ENCODE measurements at regions not wholly inside any gene's neighbourhood (a gene's known extent, or its start where the extent isn't known, plus 50 kb on each side); places are given as distances from the start of the nearest gene placed in this dataset.

DNA sequence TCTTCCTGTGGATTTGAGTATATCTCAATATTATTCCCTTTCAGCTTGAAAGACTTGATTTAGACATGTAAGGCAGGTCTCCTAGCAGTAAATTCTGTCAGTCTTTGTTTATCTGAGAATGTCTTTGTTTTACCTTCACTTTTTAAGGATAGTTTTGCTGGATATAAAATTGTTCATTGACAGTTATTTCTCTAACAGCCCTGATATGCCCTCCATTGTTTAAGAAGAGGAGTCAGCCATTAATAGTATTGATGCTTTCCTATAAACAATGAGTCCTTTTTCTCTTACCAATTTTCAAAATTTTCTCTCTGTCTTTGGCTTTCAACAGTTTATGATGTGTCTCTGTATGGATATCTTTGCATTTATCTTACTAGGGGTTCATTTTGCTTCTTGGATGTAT, 163.5 kb upstream of the ANKRD55 start:
- DNase-seq (no peak), ATAC-seq (ENCODE audit: low FRiP score) (no peak)
- Histone ChIP-seq H3K4me1 (ENCODE audit: control insufficient read depth in 1 of 2, insufficient read depth in 2 of 2, low read length in 2 of 2) (no peaks in the 10 kb centered on the region), H3K9me3 (ENCODE audit: control insufficient read depth, low read length) (peaks cover 2% of the 10 kb centered on the region), H3K27me3 (ENCODE audit: control insufficient read depth in 1 of 2, insufficient read depth in 2 of 2, low read length in 1 of 2) (peaks cover 0 to 2% of the 10 kb centered on the region in 2 donors), H3K4me3 (ENCODE audit: low read length in 2 of 2) (no peak overlapping the region), H3K36me3 (ENCODE audit: control insufficient read depth in 1 of 2, insufficient read depth in 2 of 2, low read length in 1 of 2) (no peaks in the 10 kb centered on the region), H3K27ac (ENCODE audit: low read depth in 1 of 2, low read length in 2 of 2) (no peak overlapping the region)
- intact Hi-C loops (cut with DNase I), result no loop called here

DNA sequence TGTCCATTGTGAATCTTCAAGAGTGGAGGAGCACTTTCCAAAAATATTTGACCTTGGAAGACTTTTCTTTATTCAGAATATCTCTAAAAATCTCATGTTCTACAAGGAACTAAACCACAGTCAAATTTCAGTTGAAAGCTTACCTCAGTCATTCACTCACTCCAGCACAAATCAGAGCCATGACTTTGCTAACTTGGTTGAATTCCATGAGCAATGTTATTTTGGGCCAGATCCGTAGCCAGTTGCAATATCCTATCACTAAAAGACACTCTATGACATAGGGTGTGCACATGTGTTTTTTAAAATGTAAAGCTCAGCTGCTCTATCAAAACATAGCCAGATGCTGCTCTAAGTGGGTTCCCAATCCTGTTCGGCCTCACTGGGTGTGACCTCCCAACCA, 156.1 kb upstream of the ANKRD55 start:
- DNase-seq, result no peak
- 46 to 50% methylated on average over 2 of the region's 2 CpGs for WGBS, 2 donors
- no peak overlapping the region for H3K4me3 ChIP-seq (ENCODE audit: low read length in 2 of 2)
- peaks cover 0 to 5% of the 10 kb centered on the region in 2 donors for H3K4me1 ChIP-seq (ENCODE audit: control insufficient read depth in 1 of 2, insufficient read depth in 2 of 2, low read length in 2 of 2)
- intact Hi-C loops (cut with DNase I), result no loop called here
- H3K27me3 ChIP-seq (ENCODE audit: control insufficient read depth in 1 of 2, insufficient read depth in 2 of 2, low read length in 1 of 2), result peaks cover 0 to 2% of the 10 kb centered on the region in 2 donors
- no peaks in the 10 kb centered on the region for H3K9me3 ChIP-seq (ENCODE audit: control insufficient read depth, low read length)
- H3K27ac ChIP-seq (ENCODE audit: low read depth in 1 of 2, low read length in 2 of 2), result no peak overlapping the region
- H3K36me3 ChIP-seq (ENCODE audit: control insufficient read depth in 1 of 2, insufficient read depth in 2 of 2, low read length in 1 of 2), result no peaks in the 10 kb centered on the region
- no peak for ATAC-seq (ENCODE audit: low FRiP score)

DNA sequence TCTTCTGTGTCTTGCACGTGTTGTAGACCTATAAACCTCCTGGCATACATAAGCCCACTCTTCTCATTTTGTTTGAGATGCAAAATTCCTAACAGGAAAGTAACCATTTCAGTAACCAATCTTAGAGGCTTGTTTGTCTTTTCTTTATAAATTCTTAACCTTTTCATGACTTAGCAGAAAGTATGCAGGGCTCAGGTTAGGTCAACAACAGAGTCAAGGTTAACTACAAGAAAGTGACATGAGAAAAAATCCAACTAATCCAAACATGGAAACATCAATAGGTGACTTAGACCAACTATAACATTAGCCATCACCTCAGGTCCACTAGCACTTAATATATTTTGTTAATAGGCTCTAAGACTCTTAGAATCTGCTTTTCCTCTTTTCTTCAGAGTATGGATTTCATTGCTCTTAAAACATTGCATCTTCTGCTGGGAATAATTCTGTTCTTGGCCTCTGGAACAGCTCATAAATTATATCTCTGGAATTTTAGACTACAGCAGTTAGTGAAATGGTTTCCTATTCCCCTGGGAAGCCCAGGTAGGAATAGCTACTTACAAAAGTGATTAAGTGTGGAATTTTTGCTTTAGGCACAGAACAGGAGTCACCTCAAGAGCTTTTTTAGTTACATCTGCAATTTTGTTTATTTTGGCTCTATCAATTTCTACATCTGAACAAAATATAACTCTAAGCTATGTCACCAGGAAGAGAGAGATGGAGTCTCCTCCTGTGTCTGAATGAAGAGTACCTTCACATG, 155.3 kb upstream of the ANKRD55 start:
- H3K36me3 ChIP-seq (ENCODE audit: control insufficient read depth in 1 of 2, insufficient read depth in 2 of 2, low read length in 1 of 2), result no peaks in the 10 kb centered on the region
- H3K27ac ChIP-seq (ENCODE audit: low read depth in 1 of 2, low read length in 2 of 2), result no peak overlapping the region
- 94 to 96% methylated on average over 1 of the region's 1 CpG for WGBS, 2 donors
- H3K4me3 ChIP-seq (ENCODE audit: low read length in 2 of 2), result no peak overlapping the region
- H3K4me1 ChIP-seq (ENCODE audit: control insufficient read depth in 1 of 2, insufficient read depth in 2 of 2, low read length in 2 of 2), result peaks cover 0 to 5% of the 10 kb centered on the region in 2 donors
- ATAC-seq (ENCODE audit: low FRiP score) (no peak), DNase-seq (no peak)
- no peaks in the 10 kb centered on the region for H3K27me3 ChIP-seq (ENCODE audit: control insufficient read depth in 1 of 2, insufficient read depth in 2 of 2, low read length in 1 of 2)
- H3K9me3 ChIP-seq (ENCODE audit: control insufficient read depth, low read length), result no peaks in the 10 kb centered on the region
- intact Hi-C loops (cut with DNase I), result no loop called here

DNA sequence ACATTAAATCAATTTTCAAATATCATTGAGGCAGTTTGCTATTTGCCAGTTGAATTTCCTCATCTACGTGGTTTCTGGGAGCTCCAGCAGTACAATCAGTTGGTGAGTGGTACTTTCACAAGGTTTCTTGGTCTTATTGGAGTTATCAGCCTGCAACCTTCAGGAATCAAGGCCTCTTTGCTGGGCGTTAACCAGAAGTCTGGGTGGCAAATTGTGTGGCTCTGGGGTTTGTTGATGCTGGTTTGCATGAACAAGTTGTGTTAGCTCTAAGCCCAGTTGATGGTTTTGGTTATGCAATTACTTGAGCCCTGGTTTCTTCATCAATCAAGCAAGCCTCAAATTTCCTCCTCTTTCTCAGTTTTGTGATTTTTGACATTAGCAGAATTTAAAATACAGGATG, 152.9 kb upstream of the ANKRD55 start:
- intact Hi-C loops (cut with DNase I), result no loop called here
- no peak overlapping the region for H3K27ac ChIP-seq (ENCODE audit: low read depth in 1 of 2, low read length in 2 of 2)
- H3K4me1 ChIP-seq (ENCODE audit: control insufficient read depth in 1 of 2, insufficient read depth in 2 of 2, low read length in 2 of 2), result peaks cover 0 to 5% of the 10 kb centered on the region in 2 donors
- H3K9me3 ChIP-seq (ENCODE audit: control insufficient read depth, low read length), result no peaks in the 10 kb centered on the region
- H3K4me3 ChIP-seq (ENCODE audit: low read length in 2 of 2), result no peak overlapping the region
- no peaks in the 10 kb centered on the region for H3K36me3 ChIP-seq (ENCODE audit: control insufficient read depth in 1 of 2, insufficient read depth in 2 of 2, low read length in 1 of 2)
- DNase-seq (no peak), ATAC-seq (ENCODE audit: low FRiP score) (no peak)
- WGBS, 2 donors, result 93 to 96% methylated on average over 2 of the region's 2 CpGs
- no peaks in the 10 kb centered on the region for H3K27me3 ChIP-seq (ENCODE audit: control insufficient read depth in 1 of 2, insufficient read depth in 2 of 2, low read length in 1 of 2)

DNA sequence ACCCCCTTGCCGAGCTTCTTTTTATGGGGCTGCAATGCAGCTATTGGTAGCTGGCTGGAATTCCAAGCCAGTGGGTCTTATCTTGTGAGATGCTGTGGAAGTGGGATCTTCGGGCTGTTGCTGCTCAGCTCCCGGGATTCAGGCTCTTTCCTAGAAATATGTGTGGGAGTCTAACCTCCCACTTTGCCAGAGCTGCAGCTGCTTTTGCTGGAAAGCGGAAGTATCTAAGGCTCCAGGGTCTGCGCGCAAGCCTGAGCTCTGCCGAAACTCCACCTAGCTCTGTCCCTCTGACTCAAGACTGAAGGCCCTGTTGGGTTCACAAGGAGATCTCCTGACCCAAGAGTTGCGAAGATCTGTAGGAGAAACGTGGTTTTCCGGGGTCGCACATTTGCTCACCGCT, 151.1 kb upstream of the ANKRD55 start:
- no peak overlapping the region for H3K27ac ChIP-seq (ENCODE audit: low read depth in 1 of 2, low read length in 2 of 2)
- H3K9me3 ChIP-seq (ENCODE audit: control insufficient read depth, low read length), result no peaks in the 10 kb centered on the region
- no peak overlapping the region for H3K4me3 ChIP-seq (ENCODE audit: low read length in 2 of 2)
- no peak for DNase-seq
- 83 to 84% methylated on average over 12 of the region's 12 CpGs for WGBS, 2 donors
- no peaks in the 10 kb centered on the region for H3K36me3 ChIP-seq (ENCODE audit: control insufficient read depth in 1 of 2, insufficient read depth in 2 of 2, low read length in 1 of 2)
- H3K4me1 ChIP-seq (ENCODE audit: control insufficient read depth in 1 of 2, insufficient read depth in 2 of 2, low read length in 2 of 2), result peaks cover 0 to 1% of the 10 kb centered on the region in 2 donors
- H3K27me3 ChIP-seq (ENCODE audit: control insufficient read depth in 1 of 2, insufficient read depth in 2 of 2, low read length in 1 of 2), result no peaks in the 10 kb centered on the region
- intact Hi-C loops (cut with DNase I), result no loop called here
- no peak for ATAC-seq (ENCODE audit: low FRiP score)

DNA sequence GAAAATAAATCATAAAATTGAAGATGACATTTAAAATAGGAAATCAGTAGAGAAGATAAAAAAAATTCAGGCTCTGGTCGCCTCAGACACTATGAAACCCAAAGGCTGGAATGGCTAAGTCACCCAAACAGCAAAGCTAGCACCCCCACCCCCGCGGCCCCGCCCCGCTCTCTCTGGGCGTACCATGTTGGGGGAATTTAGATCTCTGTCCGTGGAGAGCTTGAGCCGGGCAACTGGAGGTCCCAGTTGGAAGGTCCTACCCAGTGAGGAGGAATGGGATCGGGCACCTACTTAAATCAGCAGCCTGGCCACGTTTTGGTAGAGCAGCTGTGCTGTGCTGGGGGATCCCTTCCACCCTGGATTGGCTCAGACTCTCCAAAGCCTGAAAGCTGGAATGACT, 150.6 kb upstream of the ANKRD55 start:
- no peak for ATAC-seq (ENCODE audit: low FRiP score)

DNA sequence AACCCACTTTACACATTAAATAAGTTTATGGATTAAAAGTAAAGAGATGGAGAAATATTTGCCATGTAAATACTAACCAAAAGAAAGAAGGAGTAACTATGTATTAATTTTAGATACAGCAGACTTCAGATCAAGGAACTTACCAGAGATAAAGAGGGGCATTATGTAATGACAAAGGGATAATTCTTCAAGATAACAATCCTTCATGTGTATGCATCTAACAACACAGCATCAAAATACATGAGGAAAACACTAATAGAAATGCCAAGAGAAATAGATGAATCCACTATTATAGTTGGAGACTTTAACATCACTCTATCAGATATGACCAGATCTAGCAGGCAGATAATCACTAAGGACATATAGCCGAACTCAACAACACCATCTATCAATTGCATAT, 149.8 kb upstream of the ANKRD55 start:
- Histone ChIP-seq H3K9me3 (ENCODE audit: control insufficient read depth, low read length) (no peaks in the 10 kb centered on the region), H3K27me3 (ENCODE audit: control insufficient read depth in 1 of 2, insufficient read depth in 2 of 2, low read length in 1 of 2) (no peaks in the 10 kb centered on the region), H3K36me3 (ENCODE audit: control insufficient read depth in 1 of 2, insufficient read depth in 2 of 2, low read length in 1 of 2) (no peaks in the 10 kb centered on the region), H3K4me1 (ENCODE audit: control insufficient read depth in 1 of 2, insufficient read depth in 2 of 2, low read length in 2 of 2) (no peaks in the 10 kb centered on the region), H3K4me3 (ENCODE audit: low read length in 2 of 2) (no peak overlapping the region), H3K27ac (ENCODE audit: low read depth in 1 of 2, low read length in 2 of 2) (no peak overlapping the region)
- DNase-seq (no peak), ATAC-seq (ENCODE audit: low FRiP score) (no peak)
- intact Hi-C loops (cut with DNase I), result no loop called here
- WGBS, 2 donors, result 36 to 94% methylated on average over 1 of the region's 1 CpG

More for the DNA sequence above, 150.6 kb upstream of the ANKRD55 start:
- H3K4me1 ChIP-seq (ENCODE audit: control insufficient read depth in 1 of 2, insufficient read depth in 2 of 2, low read length in 2 of 2), result no peaks in the 10 kb centered on the region
- no peaks in the 10 kb centered on the region for H3K36me3 ChIP-seq (ENCODE audit: control insufficient read depth in 1 of 2, insufficient read depth in 2 of 2, low read length in 1 of 2)
- no peak overlapping the region for H3K27ac ChIP-seq (ENCODE audit: low read depth in 1 of 2, low read length in 2 of 2)
- H3K4me3 ChIP-seq (ENCODE audit: low read length in 2 of 2), result no peak overlapping the region
- H3K27me3 ChIP-seq (ENCODE audit: control insufficient read depth in 1 of 2, insufficient read depth in 2 of 2, low read length in 1 of 2), result no peaks in the 10 kb centered on the region
- H3K9me3 ChIP-seq (ENCODE audit: control insufficient read depth, low read length), result no peaks in the 10 kb centered on the region
- WGBS, 2 donors, result 96% methylated on average over 10 of the region's 10 CpGs
- intact Hi-C loops (cut with DNase I), result no loop called here
- DNase-seq, result no peak

DNA sequence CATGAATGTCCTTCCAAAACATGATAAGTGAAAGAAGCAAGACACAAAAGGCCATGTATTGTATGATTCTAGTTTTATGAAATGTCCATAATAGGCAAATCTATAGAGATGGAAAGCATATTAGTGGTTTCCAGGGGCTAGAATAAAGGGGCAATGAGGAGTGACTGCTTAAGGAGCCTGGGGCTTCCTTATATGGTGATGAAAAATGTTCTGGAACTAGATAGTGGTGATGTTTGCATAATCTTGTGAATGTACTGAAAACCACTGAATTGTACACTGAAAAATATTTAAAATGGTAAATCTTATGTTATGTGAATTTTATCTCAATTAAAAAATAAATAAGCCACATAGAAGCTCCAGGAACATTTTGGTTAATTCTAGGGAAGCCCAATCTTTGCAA, 144.4 kb upstream of the ANKRD55 start:
- intact Hi-C loops (cut with DNase I), result no loop called here
- H3K36me3 ChIP-seq (ENCODE audit: control insufficient read depth in 1 of 2, insufficient read depth in 2 of 2, low read length in 1 of 2), result no peaks in the 10 kb centered on the region
- H3K9me3 ChIP-seq (ENCODE audit: control insufficient read depth, low read length), result peaks cover 3% of the 10 kb centered on the region
- no peak overlapping the region for H3K4me3 ChIP-seq (ENCODE audit: low read length in 2 of 2)
- no peaks in the 10 kb centered on the region for H3K27me3 ChIP-seq (ENCODE audit: control insufficient read depth in 1 of 2, insufficient read depth in 2 of 2, low read length in 1 of 2)
- H3K27ac ChIP-seq (ENCODE audit: low read depth in 1 of 2, low read length in 2 of 2), result no peak overlapping the region
- H3K4me1 ChIP-seq (ENCODE audit: control insufficient read depth in 1 of 2, insufficient read depth in 2 of 2, low read length in 2 of 2), result peaks cover 0 to 4% of the 10 kb centered on the region in 2 donors
- DNase-seq, result no peak
- ATAC-seq (ENCODE audit: low FRiP score), result no peak

DNA sequence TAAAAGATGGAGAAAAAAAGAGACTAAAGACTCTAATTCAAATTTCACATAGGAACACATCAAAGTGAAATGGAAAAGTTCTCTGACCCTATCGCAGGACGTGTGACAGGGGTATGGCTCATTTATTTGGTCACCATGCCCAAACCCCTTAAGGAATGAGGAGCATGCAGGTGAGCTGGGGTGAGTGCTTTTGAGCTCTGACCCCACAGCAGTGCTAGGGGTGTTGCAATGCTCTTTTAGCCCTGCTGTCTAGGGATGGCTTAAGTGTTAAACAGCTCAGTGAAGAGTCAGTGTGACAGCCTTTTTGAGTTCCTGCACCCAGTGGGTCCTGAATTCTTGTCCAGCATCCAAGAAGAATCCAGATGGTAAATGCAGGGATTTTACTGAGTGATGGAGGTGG, 143.0 kb upstream of the ANKRD55 start:
- Histone ChIP-seq H3K4me1 (ENCODE audit: control insufficient read depth in 1 of 2, insufficient read depth in 2 of 2, low read length in 2 of 2) (peaks cover 0 to 4% of the 10 kb centered on the region in 2 donors), H3K27ac (ENCODE audit: low read depth in 1 of 2, low read length in 2 of 2) (no peak overlapping the region), H3K36me3 (ENCODE audit: control insufficient read depth in 1 of 2, insufficient read depth in 2 of 2, low read length in 1 of 2) (no peaks in the 10 kb centered on the region), H3K4me3 (ENCODE audit: low read length in 2 of 2) (no peak overlapping the region), H3K9me3 (ENCODE audit: control insufficient read depth, low read length) (peaks cover 3% of the 10 kb centered on the region), H3K27me3 (ENCODE audit: control insufficient read depth in 1 of 2, insufficient read depth in 2 of 2, low read length in 1 of 2) (no peaks in the 10 kb centered on the region)
- DNase-seq (no peak), ATAC-seq (ENCODE audit: low FRiP score) (no peak)
- 97 to 99% methylated on average over 2 of the region's 2 CpGs for WGBS, 2 donors
- intact Hi-C loops (cut with DNase I), result no loop called here
